ENCODE measurements at regions not wholly inside any gene's neighbourhood (a gene's known extent, or its start where the extent isn't known, plus 50 kb on each side); places are given as distances from the start of the nearest gene placed in this dataset.

- no peaks in the 10 kb centered on the region for H3K4me1 ChIP-seq
- WGBS, 5 donors: 64 to 80% (median 71%) methylated on average over 5 of the region's 5 CpGs
- TF ChIP-seq POLR2AphosphoS5 (IDR thresholded peaks at IDR 0.05) (no peak), POLR2A (IDR thresholded peaks at IDR 0.05) (no peak), CTCF (IDR thresholded peaks at IDR 0.05 in 8 of 11, conservative IDR thresholded peaks at IDR 0.05 in 3 of 11) (no peak)
- intact Hi-C loops (cut with DNase I; ENCODE audit: low total_unique reads): no loop called here
- no peak overlapping the region for H3K4me3 ChIP-seq
- H3K36me3 ChIP-seq: no peaks in the 10 kb centered on the region
- H3K27ac ChIP-seq: no peak overlapping the region
- H3K27me3 ChIP-seq (replicated peaks in 1 of 7): no peaks in the 10 kb centered on the region
- DNase-seq: no peak
- peaks cover 0 to 5% (median 0%) of the 10 kb centered on the region in 8 donors for H3K9me3 ChIP-seq
These were observed 159.6 kb upstream of the AGTR2 start for GRCh38 chrX:116010939-116011338.

- Histone ChIP-seq H3K4me3 (no peak overlapping the region), H3K27ac (no peak overlapping the region), H3K4me1 (no peaks in the 10 kb centered on the region), H3K9me3 (peaks cover 0 to 39% (median 3%) of the 10 kb centered on the region in 8 donors), H3K27me3 (replicated peaks in 1 of 7) (no peaks in the 10 kb centered on the region), H3K36me3 (no peaks in the 10 kb centered on the region)
- 74 to 100% (median 80%) methylated on average over 1 of the region's 1 CpG for WGBS, 5 donors
- no peak for DNase-seq
- intact Hi-C loops (cut with DNase I; ENCODE audit: low total_unique reads): no loop called here
- TF ChIP-seq POLR2A (IDR thresholded peaks at IDR 0.05) (no peak), CTCF (IDR thresholded peaks at IDR 0.05 in 8 of 11, conservative IDR thresholded peaks at IDR 0.05 in 3 of 11) (no peak), POLR2AphosphoS5 (IDR thresholded peaks at IDR 0.05) (no peak)
These were observed 139.2 kb upstream of the AGTR2 start for GRCh38 chrX:116031331-116031730.
